ENCODE measurements at regions not wholly inside any gene's neighbourhood (a gene's known extent, or its start where the extent isn't known, plus 50 kb on each side); places are given as distances from the start of the nearest gene placed in this dataset.

- DNase-seq (ENCODE audit: low read depth), result no peak
These were observed 61.0 kb upstream of the DUSP5 start for GRCh38 chr10:110436554-110437350.

GRCh38 chr10:110437351-110437605 is 60.4 kb upstream of the DUSP5 start:
- DNase-seq (ENCODE audit: low read depth), result no peak

- no peak for DNase-seq (ENCODE audit: low read depth)
These were observed 59.9 kb upstream of the DUSP5 start for GRCh38 chr10:110437761-110438341.

- no peak for DNase-seq (ENCODE audit: low read depth)
These were observed 55.0 kb upstream of the DUSP5 start for GRCh38 chr10:110442746-110443145.

GRCh38 chr10:110443239-110444003 is 54.3 kb upstream of the DUSP5 start:
- DNase-seq (ENCODE audit: low read depth), result no peak

GRCh38 chr10:110444004-110444337 is 53.7 kb upstream of the DUSP5 start:
- DNase-seq (ENCODE audit: low read depth), result peak; percentile 27

- DNase-seq (ENCODE audit: low read depth), result no peak
These were observed 51.8 kb upstream of the DUSP5 start for GRCh38 chr10:110445871-110446270.

GRCh38 chr10:110446277-110446676 is 51.4 kb upstream of the DUSP5 start:
- DNase-seq (ENCODE audit: low read depth), result no peak

- peak; percentile 97 for DNase-seq (ENCODE audit: low read depth)
These were observed 50.6 kb upstream of the DUSP5 start for GRCh38 chr10:110446954-110447608.

GRCh38 chr10:110447886-110448285 is 49.8 kb upstream of the DUSP5 start:
- DNase-seq (ENCODE audit: low read depth), result peak; percentile 9
